RWPE1 (cell line): ENCODE measurements at regions not wholly inside any gene's neighbourhood (a gene's known extent, or its start where the extent isn't known, plus 50 kb on each side); places are given as distances from the start of the nearest gene placed in this dataset.

Experiments used
- CTCF ChIA-PET: fragments of 350-600 bp; sonication (Branson Sonifier 250); formaldehyde crosslinking; extraction: SDS; loops from one replicate; lab custom pipeline; 2021; lab: Yijun Ruan, JAX
- POLR2A ChIA-PET: fragments of 400-600 bp; formaldehyde crosslinking; extraction: SDS; loops from one replicate; lab custom pipeline; 2020; ENCODE audit warnings: antibody characterized with exemption; ENCODE audit not compliant: low non-redundant PET; lab: Yijun Ruan, JAX
- DNase-seq: peaks from one replicate; pipeline ENCODE4 v3.0.0; 2012; ENCODE audit warnings: low spot score
- H3K27ac ChIP-seq: fragments of 450-650 bp; 2 replicates; pipeline ENCODE4 v1.5.1; 2017
- CTCF ChIP-seq: fragments of 450-650 bp; conservative IDR thresholded peaks from 2 replicates; pipeline ENCODE4 v1.5.1; 2017; ENCODE audit warnings: low read depth, mild to moderate bottlenecking

DNA sequence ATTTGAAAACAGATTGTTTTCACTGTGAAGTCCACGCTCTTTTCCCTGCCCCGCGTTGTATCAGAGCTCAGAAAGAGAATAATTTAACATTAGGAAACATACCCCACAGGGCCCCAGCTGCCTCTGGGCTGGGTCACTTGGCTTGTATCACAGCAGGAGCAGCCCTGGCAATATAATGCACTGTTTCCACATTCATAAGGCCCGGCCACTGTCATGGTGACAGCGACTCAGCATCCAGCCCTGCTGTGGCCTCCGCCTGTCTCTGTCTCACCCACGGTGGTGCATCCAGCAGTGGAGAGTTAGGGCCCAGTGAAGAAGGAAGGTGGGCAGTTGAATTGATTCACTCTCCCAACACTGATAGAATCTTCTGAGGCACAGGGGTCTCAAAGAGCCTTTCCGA is 188.9 kb downstream of the NSG2 start:
- POLR2A ChIA-PET = no interaction called here
- H3K27ac ChIP-seq = no peak overlapping the region
- CTCF ChIA-PET = interaction anchor here (0.7 kb wide), 1 partner anchor 717 kb away, joined by 3 read pairs; no protein-coding TSS in a partner anchor
- no peak for DNase-seq
- TF ChIP-seq CTCF = no peak

DNA sequence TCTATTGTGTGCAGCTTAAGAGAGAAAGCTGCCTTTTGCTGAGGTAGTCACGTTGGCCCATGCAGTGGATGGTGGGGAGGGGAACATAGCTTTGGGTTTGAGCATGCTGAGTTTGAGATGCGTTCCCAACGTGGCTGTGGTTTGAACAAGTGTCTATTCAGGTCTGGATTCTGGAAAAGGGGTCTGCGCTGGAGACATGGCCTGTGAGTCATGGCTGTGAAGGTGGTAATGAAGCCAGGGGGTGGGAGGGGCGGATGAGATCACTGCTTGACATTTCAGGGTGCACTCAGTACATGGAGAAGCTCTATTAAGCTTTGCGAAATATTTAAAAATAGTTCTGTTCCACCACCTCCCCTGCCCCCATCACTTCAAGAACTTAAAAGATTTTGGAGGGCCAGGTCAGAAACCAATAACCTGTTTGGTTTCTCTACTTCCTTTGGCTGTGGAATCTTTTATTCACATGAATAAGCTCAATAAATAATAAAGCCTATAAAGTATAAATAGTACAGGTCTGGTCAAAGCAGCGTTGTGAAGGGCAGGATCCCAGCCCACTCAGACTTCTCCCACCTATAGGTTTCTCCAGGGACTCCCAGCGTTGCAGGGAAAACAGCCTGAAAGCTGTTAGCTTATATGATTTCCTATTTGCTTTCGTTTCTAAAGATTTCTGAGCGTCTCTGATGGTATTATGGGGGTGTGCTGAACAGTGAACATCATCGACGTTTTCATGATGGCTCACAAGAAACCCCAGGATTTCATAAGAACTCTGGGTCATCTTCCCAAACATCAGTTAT is 189.9 kb downstream of the NSG2 start:
- H3K27ac ChIP-seq = no peak overlapping the region
- no peak for TF ChIP-seq CTCF
- CTCF ChIA-PET = interaction anchor here (0.6 to 0.7 kb wide), 3 partner anchors 10 to 718 kb away, joined by 3 to 5 read pairs (median 3); no protein-coding TSS in a partner anchor
- DNase-seq = no peak
- POLR2A ChIA-PET = no interaction called here

DNA sequence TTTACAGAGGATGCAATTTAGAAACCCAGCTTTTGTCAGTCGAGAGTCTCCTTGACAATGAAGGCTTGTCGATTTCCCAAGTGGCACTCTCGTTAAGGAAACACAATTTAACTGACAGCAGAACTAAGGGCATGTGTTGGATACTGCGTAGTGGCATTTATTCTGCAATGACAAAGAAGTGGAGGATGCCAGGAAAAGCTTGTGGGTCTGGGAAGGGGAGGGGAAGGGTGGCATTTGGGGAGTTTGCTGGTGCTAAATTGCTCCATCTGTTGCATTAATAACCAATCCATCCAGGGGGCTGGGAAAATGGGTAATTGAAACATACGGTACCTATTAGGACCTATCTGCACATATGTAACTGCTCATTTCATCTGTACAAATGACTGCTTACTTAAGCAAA is 190.6 kb downstream of the NSG2 start:
- CTCF ChIA-PET = interaction anchor here (0.6 to 0.7 kb wide), 2 partner anchors 10 to 29 kb away, joined by 3 to 5 read pairs; no protein-coding TSS in a partner anchor
- DNase-seq = no peak
- TF ChIP-seq CTCF = no peak
- POLR2A ChIA-PET = no interaction called here
- H3K27ac ChIP-seq = no peak overlapping the region

GRCh38 chr5:174239718-174240117 is 194.2 kb downstream of the NSG2 start:
- POLR2A ChIA-PET = no interaction called here
- CTCF ChIA-PET = interaction anchor here (0.8 kb wide), 1 partner anchor 602 kb away, joined by 4 read pairs; no protein-coding TSS in a partner anchor
- H3K27ac ChIP-seq = no peak overlapping the region
- TF ChIP-seq CTCF = no peak
- DNase-seq = no peak

DNA sequence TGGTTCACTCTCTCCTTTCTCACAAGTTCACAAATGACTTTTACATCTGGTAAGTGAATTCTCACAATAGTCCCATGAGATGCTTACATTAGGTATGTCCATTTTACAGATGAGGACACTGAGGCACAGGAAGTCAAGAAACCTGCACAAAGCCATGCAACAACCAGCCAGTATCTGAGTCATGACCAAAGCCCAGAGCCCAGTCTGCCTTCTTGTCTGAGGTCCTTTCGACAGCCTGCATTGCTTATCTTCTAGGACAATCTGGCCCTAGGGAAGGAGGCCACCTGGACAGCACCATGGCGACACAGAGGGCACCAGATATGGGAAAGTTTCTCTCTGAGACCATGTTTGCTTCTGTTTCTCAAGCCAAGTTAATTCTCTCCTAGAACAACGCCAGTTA is 197.1 kb downstream of the NSG2 start:
- ChIA-PET CTCF (no interaction called here), POLR2A (no interaction called here)
- no peak for TF ChIP-seq CTCF
- DNase-seq = no peak
- no peak overlapping the region for H3K27ac ChIP-seq

DNA sequence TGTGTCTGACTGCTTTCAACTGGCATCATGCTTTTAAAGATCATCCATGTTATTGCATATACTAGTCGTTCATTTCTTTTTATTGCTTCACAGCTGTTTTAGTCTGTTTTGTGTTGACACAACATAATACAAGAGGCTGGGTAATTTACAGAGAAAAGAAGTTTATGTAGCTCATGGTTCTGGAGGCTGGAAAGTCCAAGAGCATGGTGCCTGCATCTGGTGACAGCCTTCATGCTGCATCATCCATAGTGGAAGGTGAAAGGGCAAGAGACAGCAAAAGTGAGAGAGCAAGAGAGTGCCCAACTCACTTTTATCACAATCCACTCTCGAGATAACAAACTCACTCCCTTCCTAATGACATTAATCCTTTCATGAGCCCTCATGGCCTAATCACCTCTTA is 198.4 kb downstream of the NSG2 start:
- no peak overlapping the region for H3K27ac ChIP-seq
- CTCF ChIA-PET = no interaction called here
- no peak for DNase-seq
- POLR2A ChIA-PET = no interaction called here
- TF ChIP-seq CTCF = no peak
